ENCODE measurements at regions not wholly inside any gene's neighbourhood (a gene's known extent, or its start where the extent isn't known, plus 50 kb on each side); places are given as distances from the start of the nearest gene placed in this dataset.

- ATAC-seq (ENCODE audit: low FRiP score) (no peak), DNase-seq (ENCODE audit: low spot score) (no peak)
- TF ChIP-seq CTCF (IDR thresholded peaks at IDR 0.05) = no peak
Measured at GRCh38 chr5:3355126-3355525, 240.5 kb upstream of the IRX1 start.

GRCh38 chr5:3354606-3355005 is 241.0 kb upstream of the IRX1 start:
- no peak for DNase-seq (ENCODE audit: low spot score)
- ATAC-seq (ENCODE audit: low FRiP score) = no peak
- no peak for TF ChIP-seq CTCF (IDR thresholded peaks at IDR 0.05)

GRCh38 chr5:3353561-3353960 is 242.1 kb upstream of the IRX1 start:
- no peak for DNase-seq (ENCODE audit: low spot score)
- no peak for TF ChIP-seq CTCF (IDR thresholded peaks at IDR 0.05)
- ATAC-seq (ENCODE audit: low FRiP score) = no peak

DNA sequence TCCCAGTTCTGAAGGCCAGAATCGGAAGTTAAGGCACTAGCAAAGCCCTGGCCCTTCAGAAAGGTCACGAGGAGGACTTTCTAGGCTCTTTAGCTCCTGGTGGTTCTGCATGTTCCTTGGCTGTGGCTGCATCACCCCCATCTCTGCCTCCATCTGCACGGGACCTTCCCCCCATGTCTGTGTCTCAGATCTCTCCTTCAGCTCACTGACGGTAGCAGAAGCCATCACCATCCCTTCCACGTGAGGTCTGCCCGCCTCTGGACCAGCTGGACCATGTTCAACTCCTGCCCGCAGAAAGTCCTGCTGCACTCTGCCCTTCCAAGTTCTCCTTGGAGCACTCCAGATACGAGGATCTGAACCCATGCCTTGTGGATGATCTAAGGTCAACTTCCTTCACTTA is 242.9 kb upstream of the IRX1 start:
- TF ChIP-seq CTCF (IDR thresholded peaks at IDR 0.05) = no peak
- DNase-seq (ENCODE audit: low spot score) (no peak), ATAC-seq (ENCODE audit: low FRiP score) (no peak)

GRCh38 chr5:3351581-3352442 is 243.8 kb upstream of the IRX1 start:
- ATAC-seq (ENCODE audit: low FRiP score) (no peak), DNase-seq (ENCODE audit: low spot score) (no peak)
- no peak for TF ChIP-seq CTCF (IDR thresholded peaks at IDR 0.05)

DNA sequence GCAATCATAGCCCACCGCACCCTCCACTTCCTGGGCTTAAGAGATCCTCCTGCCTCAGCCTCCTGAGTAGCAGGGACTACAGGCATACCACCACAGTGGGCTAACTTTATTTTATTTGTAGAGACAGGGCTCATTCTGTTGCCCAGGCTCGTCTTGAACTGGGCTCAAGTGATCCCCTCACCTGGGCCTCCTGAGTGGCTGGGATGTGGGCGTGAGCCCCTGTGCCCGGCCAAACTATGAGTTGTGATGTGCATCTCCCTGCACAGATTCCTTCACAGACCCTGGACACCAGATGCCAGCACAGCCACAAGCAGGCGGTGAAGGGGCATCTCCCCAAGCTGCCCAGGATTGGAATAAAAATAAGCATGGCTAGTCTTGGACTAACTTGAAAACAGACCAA is 244.9 kb upstream of the IRX1 start:
- ATAC-seq (ENCODE audit: low FRiP score) (no peak), DNase-seq (ENCODE audit: low spot score) (no peak)
- no peak for TF ChIP-seq CTCF (IDR thresholded peaks at IDR 0.05)
